Esophagus mucosa (tissue), 1 donor: ENCODE measurements at regions not wholly inside any gene's neighbourhood (a gene's known extent, or its start where the extent isn't known, plus 50 kb on each side); places are given as distances from the start of the nearest gene placed in this dataset.

ENCODE experiments used
- ATAC-seq: fragments of 200-7000 bp; cut with Tn5 transposase; one replicate; pipeline ENCODE4 v1.9.1; 2020
- donor health status: DM: yes; HTN: yes; CAD: no.

- ATAC-seq, result no peak
These were observed 69.3 kb upstream of the PDE5A start for GRCh38 chr4:119697887-119698393.

- ATAC-seq, result no peak
These were observed 68.4 kb upstream of the PDE5A start for GRCh38 chr4:119696963-119697362.

GRCh38 chr4:119695216-119695615 is 66.6 kb upstream of the PDE5A start:
- no peak for ATAC-seq

GRCh38 chr4:119693126-119693525 is 64.5 kb upstream of the PDE5A start:
- ATAC-seq, result no peak

GRCh38 chr4:119692001-119692400 is 63.4 kb upstream of the PDE5A start:
- no peak for ATAC-seq

- ATAC-seq, result no peak
These were observed 62.3 kb upstream of the PDE5A start for GRCh38 chr4:119690871-119691270.

- no peak for ATAC-seq
These were observed 59.8 kb upstream of the PDE5A start for GRCh38 chr4:119688446-119688845.

- ATAC-seq, result no peak
These were observed 55.9 kb upstream of the PDE5A start for GRCh38 chr4:119684463-119684862.

- ATAC-seq, result no peak
These were observed 54.9 kb upstream of the PDE5A start for GRCh38 chr4:119683518-119683917.

GRCh38 chr4:119682099-119682498 is 53.5 kb upstream of the PDE5A start:
- ATAC-seq, result no peak

- ATAC-seq, result no peak
These were observed 50.6 kb upstream of the PDE5A start for GRCh38 chr4:119679251-119679650.

- ATAC-seq, result no peak
These were observed 50.2 kb upstream of the PDE5A start for GRCh38 chr4:119678761-119679160.
